ENCODE measurements at regions not wholly inside any gene's neighbourhood (a gene's known extent, or its start where the extent isn't known, plus 50 kb on each side); places are given as distances from the start of the nearest gene placed in this dataset.
"Not testable (repeated sequence)": the region's sequence is repeated elsewhere in the genome, so short reads cannot be mapped to it uniquely, and the experiment has no call there.

DNA sequence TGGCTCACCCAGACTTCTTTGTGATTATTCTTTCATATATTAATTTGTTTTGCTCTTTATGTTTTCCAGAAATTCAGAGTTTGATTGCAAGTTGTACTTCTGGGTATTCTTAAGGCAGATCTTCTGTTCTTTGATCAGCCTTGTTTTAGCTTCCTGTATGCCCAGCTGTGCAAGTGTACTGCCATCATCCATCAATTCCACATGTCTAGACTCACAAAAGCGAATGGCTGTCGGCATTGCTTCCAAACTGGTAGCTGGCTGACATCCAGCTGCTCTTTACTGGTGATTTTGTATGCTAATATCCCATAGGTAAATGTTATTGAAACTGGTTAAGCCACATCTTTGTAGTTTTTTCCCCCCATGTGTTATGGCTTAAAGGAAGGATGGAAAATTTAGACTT, 1084.8 kb upstream of the CITED2 start:
- no peak for DNase-seq (ENCODE audit: low read depth)

DNA sequence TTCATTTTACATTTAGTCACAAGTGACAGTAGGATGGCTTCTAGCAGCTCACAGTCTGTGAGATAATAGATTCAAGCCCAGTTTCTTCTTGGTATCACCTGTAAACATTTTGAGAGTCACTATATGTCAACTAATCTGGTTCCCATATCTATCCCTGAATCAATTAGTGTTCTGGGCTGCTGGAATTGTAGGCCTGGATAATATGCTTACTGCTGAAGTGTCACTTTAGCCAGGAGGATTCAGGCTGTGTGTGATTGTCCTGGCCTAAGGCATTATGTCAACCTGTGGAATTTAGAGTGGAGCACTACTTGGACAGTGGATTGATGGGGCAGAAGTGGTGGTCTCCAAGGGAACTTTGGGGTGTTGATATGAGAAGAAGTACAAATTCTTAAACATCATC, 1071.8 kb upstream of the CITED2 start:
- no peak for DNase-seq (ENCODE audit: low read depth)

- DNase-seq (ENCODE audit: low read depth), result peak; percentile 70
Observed at GRCh38 chr6:140445474-140446004, 1071.1 kb upstream of the CITED2 start.

DNA sequence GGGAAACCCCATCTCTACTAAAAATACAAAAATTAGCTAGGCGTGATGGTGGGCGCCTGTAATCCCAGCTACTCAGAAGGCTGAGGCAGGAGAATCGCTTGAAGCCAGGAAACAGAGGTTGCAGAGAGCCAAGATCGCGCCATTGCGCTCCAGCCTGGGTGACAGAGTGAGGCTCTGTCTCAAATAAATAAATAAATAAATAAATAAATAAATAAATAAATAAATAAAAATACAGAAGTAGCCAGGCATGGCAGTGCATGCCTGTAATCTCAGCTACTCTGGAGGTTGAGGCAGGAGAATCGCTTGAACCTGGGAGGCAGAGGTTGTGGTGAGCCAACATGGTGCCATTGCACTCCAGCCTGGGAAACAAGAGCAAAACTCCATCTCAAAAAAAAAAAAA, 1068.7 kb upstream of the CITED2 start:
- DNase-seq (ENCODE audit: low read depth), result not testable (repeated sequence)

DNA sequence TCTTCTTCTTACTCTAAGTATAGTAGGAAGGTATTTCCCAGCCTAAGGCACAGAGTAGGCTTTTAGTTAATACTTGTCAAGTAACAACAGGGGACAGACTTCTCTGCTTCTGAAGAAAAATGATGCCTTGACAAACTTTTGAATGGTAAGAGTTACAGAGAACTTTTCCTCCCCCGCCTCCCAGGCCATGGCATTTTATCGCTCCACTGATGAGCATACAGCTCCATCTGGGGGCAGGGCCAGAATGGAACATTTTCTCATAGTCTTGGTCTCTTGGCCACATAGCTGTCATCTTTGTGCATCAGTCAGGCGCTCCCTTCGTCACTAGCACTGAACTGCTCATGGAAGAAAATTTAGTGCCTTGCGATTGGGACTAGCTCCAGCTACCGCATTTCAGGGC, 1066.8 kb upstream of the CITED2 start:
- DNase-seq (ENCODE audit: low read depth), result peak; percentile 68

DNA sequence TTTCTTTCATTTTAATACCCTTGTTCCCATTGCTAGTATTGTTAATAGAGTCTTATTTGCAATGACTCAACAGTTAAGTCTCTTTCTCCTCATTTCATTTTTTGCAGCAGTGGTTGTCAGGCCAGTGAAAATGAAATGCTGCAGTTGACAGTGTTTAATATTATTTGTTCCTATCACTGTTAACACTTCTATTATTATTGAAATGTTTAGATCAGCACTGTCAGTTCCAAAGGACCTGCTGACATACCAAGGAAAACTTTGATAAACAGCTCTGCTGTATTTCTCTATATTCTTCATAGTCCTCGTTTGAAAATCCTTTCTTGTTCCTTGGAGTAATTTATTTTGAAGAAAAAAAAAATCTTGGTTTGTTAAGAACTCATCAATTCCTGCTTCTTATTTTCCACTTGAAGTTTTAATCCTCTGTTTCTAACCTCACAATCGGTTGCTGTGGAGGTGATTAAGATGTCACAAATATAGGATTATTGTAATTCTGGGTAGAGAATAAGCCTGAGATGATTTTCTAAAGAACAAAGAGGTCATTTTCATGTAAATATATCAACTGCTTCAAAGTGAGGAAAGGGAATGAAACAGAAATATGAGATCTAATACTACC, 1065.9 kb upstream of the CITED2 start:
- DNase-seq (ENCODE audit: low read depth), result no peak

GRCh38 chr6:140438346-140438735, 1063.9 kb upstream of the CITED2 start:
- peak; percentile 9 for DNase-seq (ENCODE audit: low read depth)

DNA sequence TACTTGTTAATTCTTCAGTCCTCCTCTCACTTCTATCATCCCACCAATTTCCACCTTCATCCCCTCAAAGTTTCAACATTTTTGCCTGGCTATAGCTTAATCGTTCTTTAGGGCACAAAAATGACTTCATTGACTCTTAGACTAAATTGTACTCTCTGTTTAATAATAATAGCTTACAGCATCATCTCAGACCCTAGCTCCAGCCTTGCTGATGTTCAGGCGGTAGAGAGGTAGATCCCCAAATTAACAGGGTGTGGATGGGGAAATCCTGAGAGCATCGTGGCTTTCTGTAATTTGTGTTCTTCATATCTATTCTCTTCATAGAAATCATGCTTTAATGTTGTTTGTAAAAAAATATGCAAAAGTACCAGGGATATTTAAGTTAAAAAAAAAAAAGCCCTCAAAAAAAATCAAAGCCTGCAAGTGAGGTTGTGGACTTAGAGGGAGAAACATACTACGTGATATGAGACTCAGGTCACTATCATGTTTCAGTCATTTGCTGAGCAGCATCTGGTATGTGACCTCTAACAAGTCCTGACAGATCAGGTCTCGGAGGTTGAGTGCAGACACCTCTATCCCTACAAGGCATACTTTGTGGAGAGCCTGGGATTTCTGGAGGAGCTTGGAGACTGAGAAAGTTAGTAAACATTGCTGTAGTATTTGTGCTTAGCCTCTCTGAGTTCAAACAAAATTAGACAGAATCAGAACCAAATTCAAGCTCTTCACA, 1063.3 kb upstream of the CITED2 start:
- no peak for DNase-seq (ENCODE audit: low read depth)

DNA sequence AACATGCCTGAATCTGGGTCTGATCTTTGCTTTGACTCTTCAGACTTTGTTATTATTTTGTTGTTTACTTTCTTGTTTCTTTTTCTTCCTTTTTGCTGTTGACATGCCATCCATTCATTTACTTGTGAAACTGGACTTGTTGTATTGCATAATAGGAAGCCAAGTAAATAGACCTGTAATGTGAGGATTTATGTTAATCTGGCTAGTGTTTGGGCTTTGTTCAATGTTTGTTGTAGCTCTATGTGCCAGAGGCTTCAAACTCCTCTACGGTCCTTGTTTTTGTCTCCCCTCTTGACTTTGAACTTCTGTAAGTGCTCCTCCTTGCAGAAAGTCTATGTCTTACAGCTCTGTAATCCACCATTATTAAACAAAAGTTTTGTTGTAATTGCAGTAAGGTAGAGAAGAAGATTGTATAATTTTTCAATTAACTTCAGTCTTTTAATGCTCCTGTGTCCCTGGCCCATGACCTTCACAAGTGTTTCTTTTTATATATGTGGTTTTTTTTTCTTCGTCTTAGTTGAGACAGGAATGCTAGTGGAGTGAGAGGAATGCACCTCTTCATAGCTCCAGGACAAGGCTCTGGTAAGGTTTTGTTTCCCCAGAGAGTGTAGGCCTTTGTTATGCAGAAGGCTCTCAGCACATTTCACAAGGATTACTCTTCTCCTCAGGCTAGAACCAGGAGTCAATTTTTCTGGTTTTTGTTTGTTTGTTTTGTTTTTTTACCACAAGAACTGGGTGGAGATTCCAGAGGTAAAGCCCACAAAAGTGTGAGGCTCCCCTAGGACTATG, 1061.8 kb upstream of the CITED2 start:
- peak; percentile 76 for DNase-seq (ENCODE audit: low read depth)

- peak; percentile 19 for DNase-seq (ENCODE audit: low read depth)
Observed at GRCh38 chr6:140434761-140435160, 1060.3 kb upstream of the CITED2 start.

GRCh38 chr6:140433072-140433471, 1058.6 kb upstream of the CITED2 start:
- DNase-seq (ENCODE audit: low read depth), result no peak

- no peak for DNase-seq (ENCODE audit: low read depth)
Observed at GRCh38 chr6:140427842-140428241, 1053.4 kb upstream of the CITED2 start.

DNA sequence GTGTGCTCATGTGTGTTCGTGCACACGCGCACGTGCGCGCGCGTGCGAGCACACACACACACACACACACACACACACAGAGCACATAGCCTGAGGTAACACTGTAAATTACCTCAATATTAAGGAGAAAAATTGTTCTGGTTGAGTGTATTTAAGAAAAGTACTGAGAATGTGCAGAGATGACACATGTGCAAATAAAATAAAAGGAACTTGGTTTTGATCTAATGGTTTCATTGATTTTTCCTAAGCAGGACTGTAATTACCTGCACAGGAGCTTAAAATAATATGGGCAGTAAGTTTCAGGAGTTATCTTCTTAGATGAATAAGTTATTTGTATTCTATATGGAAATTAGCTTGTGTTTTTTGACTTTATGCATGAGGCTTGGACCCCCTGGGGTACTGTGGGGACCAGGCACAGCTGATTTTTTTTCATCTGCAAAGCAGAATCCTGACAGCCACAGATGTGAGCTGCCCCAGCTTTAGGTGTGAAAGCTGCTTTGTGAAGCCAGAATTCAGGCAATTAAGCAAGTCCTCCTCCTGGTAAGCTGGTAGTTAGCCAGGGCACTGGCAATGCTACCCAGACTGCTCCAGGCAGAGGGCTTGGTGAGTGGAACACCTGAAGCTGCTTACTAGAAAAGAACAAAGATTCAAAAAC, 1040.6 kb upstream of the CITED2 start:
- no peak for DNase-seq (ENCODE audit: low read depth)

DNA sequence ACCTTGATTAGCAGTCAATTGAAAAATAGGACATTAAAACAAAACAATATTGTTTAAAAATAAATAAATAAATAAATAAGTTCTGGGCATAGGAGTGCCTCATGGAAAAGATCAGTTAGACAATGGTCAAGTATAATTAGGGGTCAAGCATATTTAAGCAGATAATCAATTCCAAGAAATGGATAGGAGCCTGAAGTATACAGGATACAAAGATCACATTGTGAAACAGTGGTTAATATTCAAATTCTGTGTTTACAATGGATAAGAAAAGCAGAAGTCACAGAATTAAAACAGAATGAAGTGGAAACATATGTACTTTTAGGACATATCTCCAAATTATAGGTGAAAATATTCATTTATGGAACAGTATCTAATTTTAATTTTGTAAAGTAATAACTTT, 1028.6 kb upstream of the CITED2 start:
- no peak for DNase-seq (ENCODE audit: low read depth)

- peak; percentile 27 for DNase-seq (ENCODE audit: low read depth)
Observed at GRCh38 chr6:140401761-140402160, 1027.3 kb upstream of the CITED2 start.

DNA sequence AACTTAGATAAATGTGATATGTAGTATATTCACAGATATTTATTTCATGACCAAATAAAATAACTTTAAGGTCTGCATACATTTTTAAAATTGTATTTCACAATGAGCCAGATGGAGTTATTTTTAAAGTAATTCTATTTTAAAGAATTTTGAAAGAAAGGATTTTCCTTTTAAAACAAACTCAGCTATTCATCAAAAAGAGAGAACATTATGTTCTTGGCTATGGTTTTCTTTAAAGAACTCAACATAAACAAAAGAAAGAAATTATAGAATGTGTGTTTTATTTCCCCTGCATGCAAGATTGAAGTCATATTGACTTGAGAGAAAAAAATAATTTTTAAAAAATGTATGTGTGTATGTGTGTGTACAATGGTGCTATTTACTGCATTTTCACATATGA, 1023.6 kb upstream of the CITED2 start:
- DNase-seq (ENCODE audit: low read depth), result no peak

- no peak for DNase-seq (ENCODE audit: low read depth)
Observed at GRCh38 chr6:140397106-140397505, 1022.7 kb upstream of the CITED2 start.

DNA sequence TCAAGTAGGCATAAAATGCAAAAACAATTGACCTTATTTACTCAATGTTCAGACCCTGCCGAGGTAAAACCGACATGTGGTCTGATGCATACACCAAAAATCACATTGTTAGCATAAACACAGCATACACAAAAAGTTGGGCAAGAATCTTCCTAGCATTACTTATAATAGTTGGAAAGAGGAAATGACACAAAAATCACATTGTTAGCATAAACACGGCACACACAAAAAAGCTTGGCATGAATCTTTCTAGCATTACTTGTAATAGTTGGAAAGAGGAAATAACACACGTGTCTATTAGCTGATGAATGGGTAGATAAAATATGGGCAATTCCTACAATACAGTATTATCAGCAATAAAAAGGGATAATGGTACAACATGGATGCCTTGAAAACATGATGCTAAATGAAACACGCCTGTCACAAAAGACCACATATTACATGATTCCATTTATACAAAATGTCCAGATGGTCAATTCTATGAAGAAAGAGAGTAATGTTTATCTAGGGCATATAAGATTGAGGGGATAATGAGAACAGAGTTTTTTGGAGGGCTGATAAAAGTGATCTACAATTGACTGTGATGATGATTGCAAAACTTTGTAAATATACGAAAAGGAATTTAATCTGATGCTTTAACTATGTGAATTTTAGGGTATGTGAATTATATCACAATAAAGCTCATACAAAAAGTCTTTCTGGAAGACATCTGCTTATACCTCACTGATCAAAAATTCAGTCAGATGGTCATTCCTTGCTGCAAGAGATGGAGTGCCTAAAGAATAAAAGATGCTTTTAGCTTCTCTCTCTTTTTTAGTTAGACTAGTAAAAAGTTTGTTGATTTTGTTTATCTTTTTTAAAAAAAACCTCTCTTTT, 1019.5 kb upstream of the CITED2 start:
- no peak for DNase-seq (ENCODE audit: low read depth)

DNA sequence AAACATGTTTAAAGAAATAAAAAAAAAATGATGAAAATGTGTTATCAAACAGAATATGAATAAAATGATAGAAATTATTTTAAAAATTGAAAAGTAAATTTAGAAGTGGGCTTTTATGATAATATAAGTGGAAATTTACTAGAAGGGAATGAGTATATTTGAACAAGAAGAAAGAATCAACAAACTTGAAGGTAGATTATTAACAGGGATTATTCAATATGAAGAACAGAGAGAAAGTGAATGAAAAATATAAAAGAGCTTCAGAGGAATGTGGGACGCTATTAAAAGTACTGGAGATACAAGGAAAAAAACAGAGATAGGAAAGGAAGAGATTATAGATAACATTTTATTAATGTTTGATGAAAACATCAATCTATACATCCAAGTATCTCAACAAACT, 1014.4 kb upstream of the CITED2 start:
- DNase-seq (ENCODE audit: low read depth), result no peak

GRCh38 chr6:140388192-140388802, 1013.8 kb upstream of the CITED2 start:
- DNase-seq (ENCODE audit: low read depth), result no peak

GRCh38 chr6:140385679-140386078, 1011.2 kb upstream of the CITED2 start:
- no peak for DNase-seq (ENCODE audit: low read depth)
